ENCODE measurements at regions not wholly inside any gene's neighbourhood (a gene's known extent, or its start where the extent isn't known, plus 50 kb on each side); places are given as distances from the start of the nearest gene placed in this dataset.

DNA sequence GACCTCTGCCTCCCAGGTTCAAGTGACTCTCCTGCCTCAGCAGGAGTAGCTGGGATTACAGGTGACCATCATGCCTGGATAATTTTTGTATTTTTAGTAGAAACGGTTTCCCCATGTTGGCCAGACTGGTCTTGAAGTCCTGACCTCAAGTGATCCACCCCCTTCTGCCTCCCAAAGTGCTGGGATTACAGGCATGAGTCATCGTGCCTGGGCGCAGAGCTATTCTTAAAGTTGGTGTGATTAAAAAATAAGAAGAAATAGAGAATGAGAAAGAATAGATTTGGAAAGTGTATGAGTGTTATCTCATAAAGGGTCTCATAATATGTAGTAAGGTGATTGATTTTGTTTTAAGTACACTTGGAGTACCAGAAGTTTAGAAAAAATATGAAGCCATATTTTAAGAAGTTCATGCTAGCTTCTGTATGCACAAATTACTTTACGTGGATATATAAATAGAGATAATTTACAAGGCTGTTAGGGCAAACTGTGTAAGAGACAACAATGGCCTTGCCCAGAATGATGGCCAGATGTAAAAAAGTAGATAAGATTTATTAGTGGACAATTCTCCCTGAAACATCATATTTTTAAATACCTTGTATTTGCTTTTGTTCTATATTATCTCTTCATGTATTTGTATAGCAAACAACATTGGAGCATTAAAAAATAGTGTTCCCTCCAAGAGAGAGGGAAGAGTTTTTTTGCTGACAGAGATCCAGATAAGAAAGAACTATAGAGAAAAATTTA lies 1108.5 kb downstream of the SLC16A7 start:
- no peak for TF ChIP-seq FOXM1 (IDR thresholded peaks at IDR 0.05; ENCODE audit: borderline replicate concordance)
- TF ChIP-seq LEF1 (IDR thresholded peaks at IDR 0.05; ENCODE audit: borderline replicate concordance) = no peak
- TF ChIP-seq L3MBTL2 (conservative IDR thresholded peaks at IDR 0.05) = no peak
- no peak for TF ChIP-seq SP1 (IDR thresholded peaks at IDR 0.05)
- TF ChIP-seq, protein P1, sequence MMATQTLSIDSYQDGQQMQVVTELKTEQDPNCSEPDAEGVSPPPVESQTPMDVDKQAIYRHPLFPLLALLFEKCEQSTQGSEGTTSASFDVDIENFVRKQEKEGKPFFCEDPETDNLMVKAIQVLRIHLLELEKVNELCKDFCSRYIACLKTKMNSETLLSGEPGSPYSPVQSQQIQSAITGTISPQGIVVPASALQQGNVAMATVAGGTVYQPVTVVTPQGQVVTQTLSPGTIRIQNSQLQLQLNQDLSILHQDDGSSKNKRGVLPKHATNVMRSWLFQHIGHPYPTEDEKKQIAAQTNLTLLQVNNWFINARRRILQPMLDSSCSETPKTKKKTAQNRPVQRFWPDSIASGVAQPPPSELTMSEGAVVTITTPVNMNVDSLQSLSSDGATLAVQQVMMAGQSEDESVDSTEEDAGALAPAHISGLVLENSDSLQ (IDR thresholded peaks at IDR 0.05) = no peak

All from HEK293T (cell line).